HG02571 (cell line): ENCODE measurements at regions not wholly inside any gene's neighbourhood (a gene's known extent, or its start where the extent isn't known, plus 50 kb on each side); places are given as distances from the start of the nearest gene placed in this dataset.

Experiments
- ATAC-seq: cut with Tn5 transposase; IDR thresholded peaks from one replicate; pipeline ENCODE4 v1.9.1; 2021; ENCODE audit warnings: mild to moderate bottlenecking, moderate library complexity; ENCODE audit not compliant: unreplicated experiment

GRCh38 chr18:54100920-54101470, 123.5 kb downstream of the MBD2 start:
- no peak for ATAC-seq

DNA sequence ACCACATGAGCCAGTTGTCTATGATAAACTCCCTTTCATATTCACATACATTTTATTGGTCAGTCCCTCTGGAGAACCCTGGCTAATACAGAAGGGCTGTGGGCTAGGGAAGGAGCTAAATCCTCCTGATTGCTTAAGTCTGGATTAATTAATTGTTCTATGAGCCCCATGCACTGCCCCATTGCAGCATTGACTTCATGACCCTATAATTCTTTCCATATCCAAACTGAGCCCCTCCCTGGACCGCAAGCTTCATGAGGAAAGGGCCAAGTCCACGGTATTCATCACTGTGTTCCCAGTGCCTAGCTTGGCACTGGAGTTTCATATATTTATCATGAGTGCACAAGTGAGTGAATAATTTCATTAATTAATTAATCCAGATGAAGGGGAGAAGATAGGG, 124.0 kb downstream of the MBD2 start:
- ATAC-seq = no peak

- no peak for ATAC-seq
Observed at GRCh38 chr18:54094474-54094873, 130.0 kb downstream of the MBD2 start.

DNA sequence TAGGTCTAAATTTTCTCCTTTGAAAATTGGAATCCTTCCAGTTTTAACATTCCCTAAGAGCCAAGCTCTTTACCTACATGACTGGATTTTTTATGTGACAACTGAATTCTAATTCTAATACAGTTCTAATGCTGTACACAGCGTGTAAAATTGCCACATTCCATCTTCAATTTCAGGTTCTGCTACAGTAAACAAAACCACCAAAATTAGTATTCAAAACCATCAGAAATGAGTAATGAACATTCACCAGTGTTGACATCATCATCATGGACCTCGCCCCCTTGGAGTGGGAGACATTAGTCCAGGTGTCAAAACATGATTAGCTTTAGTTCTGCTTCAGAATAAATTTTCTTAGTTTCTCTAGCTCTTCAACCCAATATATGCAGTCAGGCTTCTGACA, 133.6 kb downstream of the MBD2 start:
- ATAC-seq = no peak

DNA sequence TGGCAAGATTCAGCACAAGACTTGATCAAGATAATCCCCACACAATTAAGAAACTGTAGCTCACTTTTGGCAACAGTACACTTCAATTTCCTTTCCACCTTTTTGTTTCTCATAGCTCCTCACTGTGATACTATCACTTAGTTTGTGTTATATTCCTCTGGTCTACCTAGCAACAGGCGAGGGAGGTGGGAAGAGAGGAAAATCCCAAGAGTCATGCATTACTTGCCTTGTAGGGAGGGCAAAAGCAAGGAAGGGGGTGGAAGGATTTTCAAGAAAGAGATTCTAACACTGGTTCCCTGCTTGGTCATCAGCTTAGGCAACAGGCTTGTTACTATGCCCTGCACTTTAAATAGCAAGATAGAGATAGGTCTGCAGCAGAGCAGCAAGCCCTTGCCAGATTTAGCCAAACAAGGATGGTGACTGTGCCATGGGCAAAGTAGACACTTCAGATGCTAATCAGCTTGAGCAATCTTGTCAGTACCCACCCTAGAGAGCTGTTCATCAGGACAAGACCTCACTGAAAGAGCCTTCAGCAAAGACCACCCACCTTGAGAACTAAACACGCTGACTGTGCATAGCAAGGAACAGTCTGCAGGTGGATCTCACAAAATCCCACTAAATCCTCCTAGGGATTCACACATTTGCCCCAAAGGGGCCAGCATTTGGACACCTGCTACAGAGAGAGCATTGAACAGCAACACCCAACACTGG, 134.6 kb downstream of the MBD2 start:
- ATAC-seq = no peak

DNA sequence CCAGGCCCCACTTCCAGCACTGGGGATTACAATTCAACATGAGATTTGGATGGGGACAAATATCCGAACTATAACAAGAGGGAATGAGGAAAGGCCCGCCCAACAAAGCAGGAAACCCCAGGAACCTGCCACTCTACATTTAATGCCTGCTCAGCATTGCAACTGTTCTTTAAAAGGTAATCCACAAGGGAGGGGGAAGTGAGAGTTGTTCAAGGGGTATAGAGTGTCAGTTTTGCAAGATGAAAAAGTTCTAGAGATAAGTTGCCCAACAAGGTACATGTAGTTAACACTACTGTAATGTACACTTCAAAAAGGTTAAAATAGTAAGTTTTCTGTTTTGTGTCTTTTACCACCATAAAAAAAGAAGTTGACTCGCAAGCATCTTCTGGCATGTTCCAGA, 137.6 kb downstream of the MBD2 start:
- no peak for ATAC-seq

- ATAC-seq = no peak
Observed at GRCh38 chr18:54086046-54086802, 138.2 kb downstream of the MBD2 start.

GRCh38 chr18:54080858-54081257, 143.6 kb downstream of the MBD2 start:
- no peak for ATAC-seq

DNA sequence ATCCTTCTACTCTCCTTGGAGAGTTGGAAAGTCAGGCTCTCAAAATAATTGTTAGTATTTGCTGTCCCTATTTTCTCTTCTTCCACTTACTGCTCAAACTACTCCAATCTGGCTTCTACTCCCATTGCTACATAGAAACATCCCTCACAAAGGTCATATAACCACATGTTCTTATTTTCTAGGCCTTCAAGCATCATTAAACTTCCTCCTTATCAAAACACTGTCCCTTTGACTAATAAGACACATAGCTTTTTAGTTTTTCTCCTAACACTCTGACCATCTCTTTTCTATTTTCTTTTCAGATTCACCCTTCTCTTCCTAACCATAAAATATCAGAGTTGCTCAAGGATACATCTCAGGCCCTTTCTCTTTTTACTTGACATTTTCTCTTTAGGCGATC, 148.3 kb downstream of the MBD2 start:
- no peak for ATAC-seq

- ATAC-seq = no peak
Observed at GRCh38 chr18:54075689-54076088, 148.8 kb downstream of the MBD2 start.

DNA sequence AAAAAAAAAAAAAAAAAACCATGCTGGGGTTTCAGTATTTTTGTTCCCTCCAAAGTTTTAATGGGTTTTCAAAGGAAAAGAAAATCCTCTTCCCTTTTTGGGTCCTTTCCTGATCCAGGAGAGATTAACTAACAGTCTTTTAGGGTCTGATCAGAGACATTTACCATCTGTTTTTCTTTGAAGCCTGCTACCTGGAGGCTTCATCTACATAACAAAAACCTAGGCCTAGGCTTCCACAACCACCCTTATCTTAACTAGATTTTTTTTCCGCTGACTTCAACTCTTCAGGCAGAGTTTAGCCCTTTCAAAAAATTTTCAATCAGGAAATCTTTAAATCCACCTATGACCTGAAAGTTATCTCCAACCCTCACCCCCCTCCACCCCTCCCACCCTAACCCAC, 154.7 kb downstream of the MBD2 start:
- ATAC-seq = no peak

DNA sequence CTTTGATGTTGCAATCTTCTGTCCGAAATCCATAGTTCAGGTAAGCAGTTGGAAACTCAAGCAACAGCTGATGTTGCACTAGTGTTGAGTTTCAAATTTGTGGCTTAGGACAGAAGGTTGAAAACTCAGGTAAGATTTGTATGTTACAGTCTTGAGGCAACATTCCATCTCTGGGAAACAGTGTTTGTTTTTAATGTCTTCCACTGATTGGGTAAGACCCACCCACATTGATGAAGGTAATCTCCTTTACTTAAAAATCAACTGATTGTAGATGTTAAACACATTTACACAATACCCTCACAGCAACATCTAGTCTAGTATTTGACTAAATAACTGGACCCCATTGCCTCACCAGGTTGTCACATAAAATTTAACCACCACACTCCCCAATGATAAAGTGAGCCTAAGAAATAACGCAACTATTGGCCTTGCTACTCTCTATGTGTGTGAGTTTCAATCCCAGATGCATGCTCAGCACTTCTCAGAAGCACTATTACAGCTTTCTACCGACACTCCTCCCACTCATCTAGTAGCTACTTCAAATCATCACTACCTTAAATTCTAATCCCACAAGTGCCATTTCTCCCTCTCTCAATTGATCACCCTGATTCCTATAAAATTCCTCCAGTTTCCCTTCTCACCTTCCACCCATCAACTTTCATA, 164.0 kb downstream of the MBD2 start:
- no peak for ATAC-seq

DNA sequence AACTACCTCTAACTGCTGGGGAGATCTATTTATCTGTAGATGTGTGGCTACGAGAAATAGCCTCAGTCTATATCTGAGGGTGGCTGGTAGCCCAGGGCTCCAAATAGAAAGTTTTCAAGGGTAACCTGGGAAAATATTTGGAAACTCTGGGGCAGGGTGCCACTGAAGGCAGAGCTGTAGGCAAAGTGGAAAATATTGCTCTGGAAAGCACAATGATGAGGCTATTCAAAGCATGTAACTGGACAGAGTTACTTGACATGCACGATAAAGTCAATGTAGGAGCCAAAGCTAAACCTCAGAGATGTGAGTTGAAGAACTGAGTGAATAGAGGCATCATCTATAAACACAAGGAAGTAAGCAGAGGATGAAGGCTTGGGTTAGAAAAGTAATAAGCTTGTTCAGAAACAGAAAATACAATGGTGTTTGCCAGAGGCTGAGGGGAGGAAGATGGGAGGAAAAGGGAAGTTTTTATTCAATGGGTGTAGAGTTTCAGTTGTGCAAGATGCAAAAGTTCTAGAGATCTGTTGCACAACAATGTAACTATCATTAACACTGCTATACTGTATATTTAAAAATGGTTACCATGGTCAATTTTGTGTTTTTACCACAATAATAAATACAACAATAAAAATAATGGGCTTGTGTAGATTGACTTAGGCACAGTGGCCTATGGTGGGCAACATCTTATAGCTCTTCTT, 171.6 kb downstream of the MBD2 start:
- ATAC-seq = no peak

DNA sequence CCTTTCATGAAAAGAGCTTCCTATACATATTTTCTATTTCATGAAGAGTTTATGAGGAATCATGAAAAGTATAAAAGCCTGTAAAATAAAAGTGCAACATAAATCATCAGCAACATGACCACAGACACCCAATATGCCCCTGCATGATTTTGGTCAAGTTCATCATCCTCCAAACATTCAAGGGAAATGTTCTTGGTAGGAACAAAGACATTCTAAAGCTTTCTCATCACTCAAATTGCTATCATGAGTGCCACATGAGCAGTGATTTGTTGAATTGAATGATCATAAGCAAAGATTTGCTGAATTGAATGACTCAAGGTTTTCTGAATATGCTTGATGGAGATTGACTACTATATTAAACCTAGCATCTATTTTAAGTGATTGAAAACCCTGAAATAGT, 172.2 kb downstream of the MBD2 start:
- ATAC-seq = no peak

GRCh38 chr18:54043484-54044251, 180.8 kb downstream of the MBD2 start:
- no peak for ATAC-seq

- ATAC-seq = no peak
Observed at GRCh38 chr18:54035927-54036326, 188.5 kb downstream of the MBD2 start.

GRCh38 chr18:54033052-54033451, 191.4 kb downstream of the MBD2 start:
- ATAC-seq = no peak

- no peak for ATAC-seq
Observed at GRCh38 chr18:54032412-54032811, 192.1 kb downstream of the MBD2 start.

DNA sequence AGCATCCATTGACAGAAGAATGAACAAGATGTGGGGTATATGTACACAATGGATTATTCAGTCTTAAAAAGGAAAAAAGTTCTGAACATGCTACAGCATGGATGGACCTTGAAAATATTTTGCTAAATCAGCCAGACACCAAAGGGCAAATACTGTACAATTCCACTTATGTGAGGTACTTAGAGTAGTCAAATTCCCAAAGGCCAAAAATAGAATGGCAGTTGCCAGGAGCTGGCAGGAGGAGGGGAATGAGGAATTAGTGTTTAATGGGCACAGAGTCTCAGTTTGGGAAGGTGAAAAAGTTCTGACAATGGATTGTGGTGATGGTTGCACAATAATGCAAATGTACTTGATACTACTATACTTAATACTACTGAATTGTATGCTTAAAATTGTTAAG, 193.2 kb downstream of the MBD2 start:
- no peak for ATAC-seq

GRCh38 chr18:54030434-54030833, 194.0 kb downstream of the MBD2 start:
- ATAC-seq = no peak
